AG20443 (cell line): ENCODE measurements at regions not wholly inside any gene's neighbourhood (a gene's known extent, or its start where the extent isn't known, plus 50 kb on each side); places are given as distances from the start of the nearest gene placed in this dataset.
"Not testable (repeated sequence)": the region's sequence is repeated elsewhere in the genome, so short reads cannot be mapped to it uniquely, and the experiment has no call there.

ENCODE experiments used
- DNase-seq: peaks from one replicate; pipeline ENCODE4 v3.0.0; 2012; ENCODE audit warnings: low spot score, mixed read lengths

- no peak for DNase-seq
Observed at GRCh38 chr10:117601716-117602115, 59.2 kb downstream of the EMX2 start.

GRCh38 chr10:117603081-117603480, 60.5 kb downstream of the EMX2 start:
- no peak for DNase-seq

DNA sequence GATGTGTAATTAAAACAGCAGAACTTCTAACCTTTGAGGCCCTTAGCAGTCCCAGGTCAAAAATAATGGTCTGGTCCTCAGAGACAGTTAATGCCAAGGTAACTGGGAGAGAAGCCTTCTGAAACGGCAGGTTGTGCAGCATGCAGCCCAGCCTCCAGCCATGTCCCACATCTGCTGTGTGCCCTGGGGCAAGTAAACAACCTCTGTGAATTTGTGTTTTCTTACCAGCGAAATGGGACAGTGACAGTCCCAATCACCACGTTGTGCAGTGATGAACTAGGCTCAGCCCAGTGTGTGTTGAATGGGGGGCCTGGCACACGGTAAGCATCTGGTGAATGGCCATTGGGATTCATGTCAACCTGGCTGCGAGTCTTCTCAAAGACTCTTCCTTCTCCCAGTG, 61.2 kb downstream of the EMX2 start:
- no peak for DNase-seq

DNA sequence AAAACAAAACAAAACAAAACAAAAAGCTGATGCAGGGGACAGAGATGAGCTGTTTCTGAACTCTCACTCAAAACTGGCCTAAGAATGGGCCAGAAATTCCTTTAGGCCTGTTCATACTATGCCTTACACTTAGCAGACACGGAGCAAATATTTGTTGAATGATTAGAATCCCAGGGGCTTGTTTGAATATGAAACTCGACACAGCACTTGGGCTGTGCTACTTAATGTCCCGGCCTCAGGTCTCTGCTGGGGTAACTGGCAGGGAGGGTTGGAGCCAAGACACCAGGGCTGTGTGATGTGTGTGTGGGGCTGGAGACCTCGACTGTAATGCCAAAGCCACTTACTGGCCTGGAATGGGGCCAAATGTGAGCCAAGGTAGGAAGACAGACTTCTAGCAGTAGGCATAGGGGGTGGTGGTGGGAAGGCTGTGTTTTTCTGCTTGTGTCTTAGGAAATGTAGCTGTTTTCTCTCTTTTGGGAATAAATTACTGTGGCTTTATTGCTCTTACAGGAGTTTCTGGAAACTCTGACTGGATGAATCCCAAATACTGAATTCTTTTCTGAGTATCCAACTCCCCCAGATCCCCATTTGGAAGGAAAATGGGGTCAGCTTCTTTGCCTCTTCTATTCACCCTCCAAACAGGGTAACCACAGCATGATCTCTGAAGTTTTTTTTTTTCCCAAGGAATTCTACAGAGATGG, 66.7 kb downstream of the EMX2 start:
- DNase-seq, result peak; percentile 87

DNA sequence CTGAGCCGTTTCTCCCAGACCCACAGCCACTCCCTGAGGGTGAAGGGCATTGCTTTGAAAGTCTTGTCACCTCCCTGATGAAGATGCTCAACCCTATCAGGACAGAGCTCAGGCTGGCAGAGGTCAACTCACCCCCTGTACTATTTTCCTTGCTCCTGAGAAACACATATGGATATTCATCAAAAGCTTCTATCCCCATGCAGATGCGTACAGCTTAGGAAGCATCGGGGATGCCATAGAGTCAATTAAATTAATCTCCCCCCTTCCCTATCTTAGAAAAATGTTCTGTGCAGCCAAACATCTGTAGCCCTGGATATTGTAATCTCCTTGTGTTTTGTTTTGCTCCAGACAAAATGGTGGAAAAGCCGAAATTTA, 67.2 kb downstream of the EMX2 start:
- no peak for DNase-seq

GRCh38 chr10:117610321-117610720, 67.8 kb downstream of the EMX2 start:
- no peak for DNase-seq

DNA sequence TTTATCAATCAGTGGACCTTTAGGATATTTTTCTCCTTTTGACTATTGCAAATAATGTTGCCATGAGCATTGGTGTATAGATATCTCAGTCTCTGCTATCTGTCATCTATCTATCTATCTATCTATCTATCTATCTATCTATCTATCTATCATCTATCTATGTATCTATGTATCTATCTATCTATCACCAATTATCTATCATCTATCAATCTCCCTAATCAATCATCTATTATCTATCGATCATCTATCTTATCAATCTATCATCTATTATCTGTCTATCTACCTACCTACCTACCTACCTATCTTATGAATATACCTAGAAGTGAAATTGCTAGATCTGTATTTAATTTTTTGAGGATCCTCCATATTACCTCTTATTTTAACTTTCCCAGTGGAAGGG, 69.6 kb downstream of the EMX2 start:
- DNase-seq, result no peak

DNA sequence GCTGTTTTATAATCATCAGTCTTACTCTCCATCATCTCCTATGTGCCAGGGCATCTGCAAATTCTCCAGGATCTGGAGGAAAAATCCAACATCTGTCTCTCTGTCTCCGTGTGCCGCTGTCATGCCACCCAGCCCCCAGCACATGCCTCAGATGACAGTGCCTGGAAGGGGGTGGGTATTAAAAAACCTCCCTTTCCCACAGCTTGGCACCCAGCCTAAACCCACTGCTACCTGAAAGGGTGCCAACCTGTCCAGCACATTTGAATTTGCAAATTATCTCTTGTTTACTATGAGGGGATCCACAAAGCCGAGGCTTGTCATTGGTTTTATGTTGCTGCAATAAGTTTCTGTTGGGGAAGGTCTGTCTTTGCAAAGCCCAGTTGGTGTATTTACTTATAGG, 73.1 kb downstream of the EMX2 start:
- no peak for DNase-seq

DNA sequence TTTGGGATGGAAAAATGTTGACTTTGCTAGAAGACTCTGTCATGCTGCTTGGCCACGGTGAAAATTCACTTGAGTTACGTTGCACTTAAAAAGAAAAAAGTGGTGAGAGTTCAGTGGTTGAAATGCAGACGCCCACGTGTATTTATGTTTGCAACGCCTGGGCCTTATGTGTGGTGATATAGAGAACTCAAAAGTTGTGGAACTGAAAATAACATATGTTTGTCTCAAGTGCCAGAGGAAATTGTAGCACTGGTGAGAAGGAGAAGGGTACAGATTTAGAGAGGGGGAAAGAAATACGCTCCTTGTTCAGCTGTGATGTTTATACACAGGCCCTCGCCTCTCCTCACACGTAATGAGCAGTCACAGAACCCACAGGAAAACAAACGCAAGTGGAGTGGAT, 73.6 kb downstream of the EMX2 start:
- DNase-seq, result no peak

GRCh38 chr10:117617086-117617485, 74.5 kb downstream of the EMX2 start:
- DNase-seq, result no peak

- DNase-seq, result no peak
Observed at GRCh38 chr10:117617659-117618058, 75.1 kb downstream of the EMX2 start.

DNA sequence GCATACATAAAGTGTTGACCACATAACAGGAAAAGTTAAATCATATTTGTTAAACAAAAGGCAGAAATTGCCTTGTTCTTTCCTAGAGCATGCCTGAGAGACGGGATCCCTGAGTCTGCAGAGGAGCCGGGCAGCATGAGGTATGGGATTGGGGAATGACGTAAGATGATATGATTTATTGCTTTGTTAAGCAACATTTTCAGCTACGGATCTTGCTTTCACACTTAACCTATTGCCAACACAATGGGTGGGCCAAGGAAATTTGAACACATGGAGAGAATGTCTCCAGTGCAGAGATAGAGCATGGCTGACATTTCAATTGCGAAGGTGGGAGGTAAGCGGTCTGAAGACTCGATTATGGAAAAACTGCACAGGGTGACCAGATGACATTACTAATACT, 76.7 kb downstream of the EMX2 start:
- DNase-seq, result no peak

DNA sequence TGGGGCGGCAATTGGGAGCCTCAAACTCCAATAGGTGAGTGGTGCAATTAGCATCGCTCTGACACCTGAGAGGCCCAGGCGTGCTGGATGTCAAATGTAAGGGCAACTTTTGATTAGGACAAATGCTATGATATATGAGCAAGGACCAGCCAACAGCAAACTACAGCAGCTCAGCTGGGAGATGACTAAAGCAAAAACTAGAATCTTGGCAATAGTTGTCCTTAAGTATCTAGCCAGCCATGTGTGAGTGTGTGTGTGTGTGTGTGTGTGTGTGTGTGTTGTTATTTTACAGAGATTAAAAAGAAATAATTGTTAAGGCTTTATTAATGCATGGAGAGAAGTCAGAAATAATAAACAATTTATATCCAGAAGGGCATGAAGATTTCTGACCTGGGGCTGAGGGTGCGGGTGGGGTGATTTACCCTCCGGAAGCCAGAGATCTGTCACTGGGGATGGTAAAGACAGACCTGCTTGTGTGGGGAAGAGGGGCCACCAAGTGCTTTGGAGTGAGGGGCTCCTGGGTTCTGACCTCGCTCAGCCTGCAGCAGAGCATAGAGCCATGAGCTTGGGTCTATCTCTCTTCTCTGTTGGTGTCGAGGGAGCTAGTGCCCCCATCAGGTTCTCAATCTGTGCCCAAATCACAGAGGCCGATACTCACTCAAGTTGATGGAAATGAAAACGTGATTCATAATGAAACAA, 77.3 kb downstream of the EMX2 start:
- DNase-seq, result no peak

GRCh38 chr10:117621196-117621595, 78.7 kb downstream of the EMX2 start:
- no peak for DNase-seq

DNA sequence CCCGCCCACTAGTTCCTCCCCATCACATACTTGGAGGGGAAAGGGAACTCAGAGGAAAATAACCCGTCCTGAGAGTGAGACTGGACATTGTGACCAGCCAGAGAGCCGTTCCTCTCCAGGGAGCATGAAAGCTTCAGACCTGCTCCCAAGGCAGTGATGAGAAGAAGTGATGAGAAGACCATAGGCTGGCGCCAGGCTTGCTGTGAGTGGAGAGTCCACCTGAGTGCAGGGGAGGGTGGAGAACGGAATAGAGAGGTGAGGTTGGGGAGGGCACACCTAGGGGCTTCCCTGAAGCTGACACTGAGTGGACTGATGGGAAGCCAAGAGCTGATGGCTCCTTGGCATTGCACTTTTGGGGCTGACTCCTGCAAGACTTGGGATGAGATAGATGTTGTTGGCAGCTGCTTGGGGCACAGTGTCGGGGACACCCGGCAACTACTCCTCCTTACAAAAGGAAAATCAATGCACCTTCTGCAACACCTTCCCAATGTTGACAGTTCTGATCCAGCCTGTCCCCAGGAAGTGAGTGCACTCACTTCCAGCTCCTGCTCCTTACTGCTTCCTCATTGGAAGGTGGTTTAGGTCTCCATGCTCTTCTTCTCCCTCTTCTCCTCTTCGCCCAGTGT, 79.4 kb downstream of the EMX2 start:
- DNase-seq, result no peak

- no peak for DNase-seq
Observed at GRCh38 chr10:117622471-117623184, 80.1 kb downstream of the EMX2 start.

GRCh38 chr10:117626228-117626627, 83.7 kb downstream of the EMX2 start:
- no peak for DNase-seq

DNA sequence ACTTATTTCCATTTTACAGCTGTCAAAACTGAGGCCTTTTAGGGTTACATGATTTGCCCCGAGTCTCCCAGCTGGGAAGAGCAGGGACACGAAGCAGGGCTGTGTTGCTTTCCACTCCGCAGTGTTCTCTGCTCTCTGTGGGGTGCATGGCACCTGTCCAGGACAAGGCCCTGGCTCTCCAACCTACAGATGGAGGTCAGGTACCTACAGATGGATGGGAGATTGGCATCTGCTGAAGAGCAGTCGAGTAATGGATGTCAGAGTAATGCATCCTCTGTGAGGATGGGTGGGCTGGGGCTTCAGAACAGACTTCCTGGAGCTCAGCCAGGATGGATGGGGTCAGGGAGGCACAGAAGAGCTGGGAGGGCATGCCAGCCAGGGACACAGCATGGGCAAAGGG, 85.0 kb downstream of the EMX2 start:
- DNase-seq, result no peak

GRCh38 chr10:117629717-117630116, 87.2 kb downstream of the EMX2 start:
- not testable (repeated sequence) for DNase-seq

DNA sequence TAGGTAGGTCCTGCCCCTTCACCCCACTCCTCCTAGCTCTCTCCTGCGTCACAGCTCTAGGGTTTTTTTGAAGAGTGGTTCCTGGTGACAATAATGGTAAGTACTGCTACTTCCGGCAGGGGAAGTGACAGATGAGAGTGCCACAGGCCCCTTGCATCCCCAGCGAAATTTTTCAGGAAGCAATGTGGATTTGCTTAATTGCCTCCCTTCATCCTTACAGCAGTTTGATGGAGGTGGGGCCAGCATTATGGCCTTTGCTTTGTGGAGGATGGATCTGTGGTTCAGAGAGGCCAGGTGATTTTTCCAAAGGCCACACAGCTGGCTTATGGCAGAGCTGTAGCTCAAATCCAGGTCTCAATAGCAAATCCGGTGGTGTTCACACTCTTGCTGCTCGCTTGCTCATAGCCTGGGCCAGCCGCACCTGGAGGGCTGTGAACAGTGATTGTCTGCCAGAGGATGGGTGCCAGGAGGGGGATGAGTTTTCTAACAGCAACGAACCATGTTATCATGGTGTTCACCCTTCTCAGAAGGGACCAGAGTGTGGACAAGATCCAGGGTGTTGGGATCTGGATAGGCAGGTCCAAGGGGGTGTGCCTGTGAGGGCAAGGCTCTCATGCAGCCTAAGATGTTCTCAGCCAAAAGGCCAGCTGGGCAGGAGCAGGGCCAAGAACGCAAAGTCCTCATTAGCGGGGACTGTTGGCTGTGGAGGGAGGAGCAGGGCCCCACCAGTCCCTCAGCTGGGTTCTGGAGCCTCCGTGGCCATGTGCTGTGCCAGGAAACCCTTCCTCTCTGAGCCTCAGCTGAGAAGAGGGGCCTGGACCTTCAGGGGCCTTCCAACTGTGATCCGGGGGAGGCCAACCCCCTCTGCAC, 89.0 kb downstream of the EMX2 start:
- no peak for DNase-seq

DNA sequence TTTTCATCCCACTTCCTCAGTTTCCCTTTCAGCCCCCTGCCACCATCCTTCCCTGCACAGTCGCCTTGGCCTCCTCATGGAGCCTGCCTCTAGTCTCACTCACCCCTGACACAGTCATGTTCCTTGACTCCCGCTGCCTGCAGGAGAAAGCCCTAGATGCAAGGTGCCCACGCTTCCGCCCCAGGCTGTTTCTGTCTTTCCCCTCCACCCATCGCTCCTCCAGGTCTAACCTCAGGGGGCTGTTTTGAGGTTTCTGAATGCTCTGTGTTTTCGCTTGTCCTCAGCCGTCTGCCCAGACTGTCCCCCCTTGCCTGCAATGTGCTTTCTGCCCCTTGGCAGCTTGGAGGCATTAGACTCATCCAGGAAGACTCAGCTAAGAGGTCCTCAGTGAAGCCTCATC, 89.9 kb downstream of the EMX2 start:
- DNase-seq, result no peak

- DNase-seq, result no peak
Observed at GRCh38 chr10:117635826-117636225, 93.3 kb downstream of the EMX2 start.
